Lung (tissue), 11 donors: ENCODE measurements at regions not wholly inside any gene's neighbourhood (a gene's known extent, or its start where the extent isn't known, plus 50 kb on each side); places are given as distances from the start of the nearest gene placed in this dataset.

Source experiments
- ATAC-seq: fragments of 200-7000 bp; cut with Tn5 transposase; one replicate; pipeline ENCODE4 v1.9.1; 2020; ENCODE audit warnings: moderate number of reproducible peaks; ENCODE audit not compliant: insufficient read depth, low FRiP score
- DNase-seq, 3 donors: peaks; one replicate each; pipeline ENCODE4 v3.0.0-alpha.2; 2013 to 2017
- H3K27ac ChIP-seq, 2 donors: one replicate each; pipeline ENCODE4 v1.5.1; 2013; ENCODE audit warnings: mild to moderate bottlenecking in 2 of 2, moderate library complexity in 2 of 2, control low read depth in 1 of 2, inconsistent platforms in 1 of 2, low read depth in 1 of 2, low read length in 1 of 2
- H3K27me3 ChIP-seq, 3 donors: one replicate each; pipeline ENCODE4 v1.5.1; 2013; ENCODE audit warnings: low read length in 2 of 3; ENCODE audit not compliant: control insufficient read depth in 3 of 3, insufficient read depth in 3 of 3
- H3K36me3 ChIP-seq, 4 donors: one replicate each; pipeline ENCODE4 v1.5.1; 2013; ENCODE audit warnings: low read length in 4 of 4, mild to moderate bottlenecking in 1 of 4, moderate library complexity in 1 of 4; ENCODE audit not compliant: control insufficient read depth in 4 of 4, insufficient read depth in 4 of 4
- H3K4me1 ChIP-seq, 5 donors: one replicate each; pipeline ENCODE4 v1.5.1; 2013; ENCODE audit warnings: low read length in 5 of 5, mild to moderate bottlenecking in 2 of 5, moderate library complexity in 1 of 5; ENCODE audit not compliant: control insufficient read depth in 5 of 5, insufficient read depth in 5 of 5
- H3K4me3 ChIP-seq: one replicate; pipeline ENCODE4 v1.5.1; 2013; ENCODE audit warnings: mild to moderate bottlenecking, control low read depth, moderate library complexity
- H3K9ac ChIP-seq, 2 donors: one replicate each; pipeline ENCODE4 v1.5.1; 2013; ENCODE audit warnings: low read length in 2 of 2, control low read depth in 1 of 2; ENCODE audit not compliant: insufficient read depth in 1 of 2
- H3K9me3 ChIP-seq, 4 donors: one replicate each; pipeline ENCODE4 v1.5.1; 2013; ENCODE audit warnings: low read length in 3 of 4, mild to moderate bottlenecking in 1 of 4, moderate library complexity in 1 of 4; ENCODE audit not compliant: control insufficient read depth in 4 of 4, insufficient read depth in 3 of 4
- CTCF ChIP-seq: IDR thresholded peaks from 2 replicates; pipeline ENCODE4 v1.5.1; 2012; ENCODE audit warnings: mild to moderate bottlenecking; ENCODE audit errors: control extremely low read depth, extremely low read depth
- WGBS, 2 donors: extraction: QIAGEN DNeasy Blood & Tissue Kit; methylation state at CpG; one replicate each; pipeline ENCODE4 v1.1.7; 2013; 5-methylcytosine and 5-hydroxymethylcytosine counted together
- donor health status: control.
- donor health status: control.
- donor health status: Bipolar disorder and iron deficiency.
- donor health status: healthy.
- donor health status: DM: yes; HTN: yes; CAD: no.

- ATAC-seq = peak; percentile 53
- Histone ChIP-seq H3K27ac (peak overlapping the region in 1 of 2 donors; percentile 43), H3K9me3 (no peaks in the 10 kb centered on the region), H3K9ac (peak overlapping the region in 1 of 2 donors; percentile 30), H3K27me3 (no peaks in the 10 kb centered on the region), H3K4me1 (peaks cover 10 to 25% (median 18%) of the 10 kb centered on the region in 5 donors), H3K4me3 (no peak overlapping the region), H3K36me3 (no peaks in the 10 kb centered on the region)
- no peak for TF ChIP-seq CTCF
- DNase-seq = peak; percentile 85 to 87 (median 86)
- 42 to 68% methylated on average over 12 of the region's 12 CpGs for WGBS, 2 donors
These were observed 91.2 kb upstream of the JUN start for GRCh38 chr1:58874757-58875755.

GRCh38 chr1:58879464-58879863 is 95.6 kb upstream of the JUN start:
- H3K27ac ChIP-seq = no peak overlapping the region
- no peak overlapping the region for H3K9ac ChIP-seq
- DNase-seq (no peak), ATAC-seq (no peak)
- no peak overlapping the region for H3K4me3 ChIP-seq
- H3K9me3 ChIP-seq = no peaks in the 10 kb centered on the region
- no peaks in the 10 kb centered on the region for H3K27me3 ChIP-seq
- WGBS, 2 donors = 88 to 90% methylated on average over 2 of the region's 2 CpGs
- TF ChIP-seq CTCF = no peak
- no peaks in the 10 kb centered on the region for H3K36me3 ChIP-seq
- H3K4me1 ChIP-seq = peaks cover 10 to 16% (median 15%) of the 10 kb centered on the region in 5 donors

GRCh38 chr1:58880592-58880991 is 96.7 kb upstream of the JUN start:
- Histone ChIP-seq H3K27me3 (no peaks in the 10 kb centered on the region), H3K9ac (no peak overlapping the region), H3K9me3 (no peaks in the 10 kb centered on the region), H3K4me1 (peaks cover 0 to 19% (median 8%) of the 10 kb centered on the region in 5 donors), H3K27ac (no peak overlapping the region), H3K36me3 (no peaks in the 10 kb centered on the region), H3K4me3 (no peak overlapping the region)
- WGBS, 2 donors = 94 to 99% methylated on average over 2 of the region's 2 CpGs
- no peak for ATAC-seq
- TF ChIP-seq CTCF = no peak
- DNase-seq = no peak
